Esophagus mucosa (tissue), 1 donor: ENCODE measurements at regions not wholly inside any gene's neighbourhood (a gene's known extent, or its start where the extent isn't known, plus 50 kb on each side); places are given as distances from the start of the nearest gene placed in this dataset.
"Not testable (repeated sequence)": the region's sequence is repeated elsewhere in the genome, so short reads cannot be mapped to it uniquely, and the experiment has no call there.

ENCODE experiments used
- ATAC-seq: fragments of 200-7000 bp; cut with Tn5 transposase; one replicate; pipeline ENCODE4 v1.9.1; 2020
- donor health status: DM: yes; HTN: yes; CAD: no.

DNA sequence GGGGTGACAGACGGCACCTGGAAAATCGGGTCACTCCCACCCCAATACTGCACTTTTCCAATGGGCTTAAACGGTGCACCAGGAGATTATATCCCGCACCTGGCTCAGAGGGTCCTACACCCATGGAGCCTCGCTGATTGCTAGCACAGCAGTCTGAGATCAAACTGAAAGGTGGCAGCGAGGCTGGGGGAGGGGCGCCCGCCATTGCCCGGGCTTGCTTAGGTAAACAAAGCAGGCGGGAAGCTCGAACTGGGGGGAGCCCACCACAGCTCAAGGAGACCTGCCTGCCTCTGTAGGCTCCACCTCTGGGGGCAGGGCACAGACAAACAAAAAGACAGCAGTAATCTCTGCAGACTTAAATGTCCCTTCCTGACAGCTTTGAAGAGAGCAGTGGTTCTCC lies 208.1 kb downstream of the SLC38A4 start:
- not testable (repeated sequence) for ATAC-seq

- no peak for ATAC-seq
Measured at GRCh38 chr12:46617167-46617566, 208.6 kb downstream of the SLC38A4 start.

GRCh38 chr12:46610754-46611153 lies 215.0 kb downstream of the SLC38A4 start:
- ATAC-seq: no peak

DNA sequence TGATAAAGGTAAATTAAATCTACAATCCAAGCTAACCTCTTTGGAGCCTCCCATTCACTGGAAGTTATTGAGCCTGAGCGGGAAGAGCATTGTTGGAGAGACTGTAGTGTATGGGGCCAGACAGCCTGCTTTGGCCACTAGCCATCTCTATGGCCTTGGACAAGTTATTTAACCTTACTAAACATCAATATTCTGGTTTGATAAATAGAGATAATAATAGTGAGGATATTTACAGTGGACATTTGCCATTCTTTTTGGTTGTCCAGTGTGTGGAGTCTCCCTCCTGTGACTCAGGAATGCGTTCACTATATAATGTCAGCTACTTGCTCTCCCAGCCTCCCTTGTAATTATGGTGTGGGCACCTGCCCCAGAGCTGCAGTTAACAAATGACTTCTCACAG lies 216.1 kb downstream of the SLC38A4 start:
- no peak for ATAC-seq

- ATAC-seq: no peak
Measured at GRCh38 chr12:46609273-46609623, 216.5 kb downstream of the SLC38A4 start.

DNA sequence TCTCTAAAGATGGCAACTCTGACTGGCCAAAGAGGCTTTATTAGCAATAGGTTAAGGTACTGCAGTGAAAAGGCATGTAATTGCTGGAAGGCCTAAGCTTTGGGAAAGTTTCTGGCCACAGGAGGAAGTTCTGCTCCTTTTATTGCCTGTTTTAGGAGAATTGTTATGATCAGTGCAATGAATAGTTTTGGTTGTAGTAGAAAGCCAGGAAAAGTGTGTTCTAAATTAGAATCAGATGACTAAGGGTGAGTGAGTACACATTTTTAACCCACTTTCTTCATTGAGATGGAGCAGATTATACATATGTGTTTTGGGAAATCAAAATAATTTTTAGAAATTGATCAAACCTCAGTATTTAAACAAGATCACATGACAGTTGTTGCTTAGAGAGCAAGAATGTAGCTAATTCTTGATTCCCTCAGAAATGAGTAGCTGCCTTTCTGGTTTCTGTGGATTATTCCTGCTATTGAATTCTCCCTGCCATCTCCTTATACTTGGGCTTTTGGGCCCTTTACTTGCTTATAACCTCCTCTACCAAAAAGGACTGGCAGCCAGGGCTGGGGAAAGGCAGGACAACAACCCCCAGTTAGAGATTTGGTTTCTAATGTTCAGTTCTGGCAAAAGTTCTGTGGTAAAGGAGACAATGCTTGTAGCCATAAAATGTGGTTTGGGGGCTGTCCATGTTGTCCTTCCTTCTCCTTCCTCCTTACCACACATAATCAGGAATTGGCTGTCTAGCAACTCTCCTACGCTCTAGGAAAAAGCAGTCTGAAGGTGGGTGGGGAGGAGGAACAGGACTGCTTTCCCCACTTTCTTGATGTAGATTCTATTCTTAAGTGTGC lies 217.1 kb downstream of the SLC38A4 start:
- no peak for ATAC-seq

DNA sequence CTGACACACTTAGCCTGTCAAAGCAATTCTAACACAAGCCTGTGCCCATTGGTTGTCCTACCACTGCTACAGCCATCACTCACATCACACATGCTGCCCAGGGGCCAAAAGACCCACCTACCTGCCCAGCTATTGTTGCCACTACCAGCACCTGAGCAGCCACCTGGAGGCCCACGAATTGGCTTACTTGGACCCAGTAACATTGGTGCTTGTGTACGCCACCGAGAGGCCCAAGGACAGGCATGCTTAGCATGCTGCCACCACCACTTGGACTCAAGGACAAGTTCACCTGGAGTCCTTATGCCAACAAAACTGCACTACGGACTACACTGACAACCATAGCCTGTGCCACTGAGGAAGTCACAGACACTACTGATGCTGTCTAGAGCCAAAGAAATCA lies 221.1 kb downstream of the SLC38A4 start:
- no peak for ATAC-seq

GRCh38 chr12:46603776-46604456 lies 221.9 kb downstream of the SLC38A4 start:
- ATAC-seq: no peak

- ATAC-seq: no peak
Measured at GRCh38 chr12:46602474-46602873, 223.3 kb downstream of the SLC38A4 start.

- no peak for ATAC-seq
Measured at GRCh38 chr12:46590991-46591703, 218.6 kb upstream of the SLC38A2 start.

GRCh38 chr12:46585854-46586621 lies 213.5 kb upstream of the SLC38A2 start:
- ATAC-seq: no peak

GRCh38 chr12:46584098-46584497 lies 211.5 kb upstream of the SLC38A2 start:
- ATAC-seq: not testable (repeated sequence)

- ATAC-seq: not testable (repeated sequence)
Measured at GRCh38 chr12:46581990-46582389, 209.4 kb upstream of the SLC38A2 start.

GRCh38 chr12:46580445-46580844 lies 207.9 kb upstream of the SLC38A2 start:
- peak; percentile 51 for ATAC-seq

DNA sequence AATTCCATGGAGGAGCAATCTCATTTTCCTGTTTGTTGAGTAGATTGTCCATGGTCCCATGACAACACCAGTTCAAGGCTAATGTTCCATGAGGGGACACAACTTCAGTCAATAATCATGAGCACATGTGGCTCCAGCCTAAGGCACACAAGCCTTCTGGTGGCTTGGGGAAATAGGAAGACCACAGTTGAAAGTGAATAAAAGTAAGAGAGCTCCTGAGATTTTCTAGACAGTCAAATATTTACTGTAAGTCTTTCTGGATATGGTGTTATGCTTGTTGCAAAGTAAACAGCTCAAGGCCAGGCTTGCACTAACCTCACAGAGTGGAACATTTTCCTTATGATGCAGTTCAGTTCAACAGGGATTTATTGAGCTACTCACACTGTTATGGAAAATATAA lies 206.9 kb upstream of the SLC38A2 start:
- ATAC-seq: peak; percentile 47

DNA sequence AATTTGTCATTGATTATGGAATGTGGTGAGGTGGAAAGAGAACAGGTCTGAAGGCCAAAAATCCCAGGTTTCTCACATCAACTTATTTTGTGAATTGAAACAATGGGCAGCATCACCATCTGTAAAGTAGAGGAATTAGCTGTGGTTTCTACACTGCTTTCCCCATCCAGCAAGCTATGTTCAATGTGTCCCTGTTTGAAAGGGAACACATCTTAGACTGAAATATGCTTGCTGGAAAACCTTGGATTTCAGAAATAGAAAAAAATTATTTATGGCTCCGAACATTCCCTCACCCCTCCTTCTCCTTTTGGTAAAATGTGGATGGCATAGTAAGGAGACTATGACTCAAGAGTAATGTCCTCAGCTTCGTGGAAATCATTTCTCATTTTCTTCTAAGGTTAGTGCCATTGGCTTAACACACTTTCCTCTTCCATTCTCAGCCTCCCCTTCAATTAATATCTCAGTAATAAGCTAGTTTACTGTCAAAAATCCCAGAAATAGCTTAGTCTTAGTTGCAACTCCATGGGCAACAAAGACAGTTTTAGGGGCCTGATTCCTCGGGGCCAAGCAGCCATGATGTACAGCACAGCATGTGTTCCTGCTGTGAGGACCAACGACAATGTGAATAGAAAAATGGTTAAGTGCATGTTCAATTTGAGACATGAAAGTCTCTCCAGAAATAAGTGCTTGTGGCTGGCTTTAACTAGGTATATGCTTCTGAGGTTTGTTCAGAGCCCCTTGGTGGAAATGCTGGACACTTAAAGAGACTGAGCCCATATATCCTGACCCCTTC lies 205.8 kb upstream of the SLC38A2 start:
- no peak for ATAC-seq

DNA sequence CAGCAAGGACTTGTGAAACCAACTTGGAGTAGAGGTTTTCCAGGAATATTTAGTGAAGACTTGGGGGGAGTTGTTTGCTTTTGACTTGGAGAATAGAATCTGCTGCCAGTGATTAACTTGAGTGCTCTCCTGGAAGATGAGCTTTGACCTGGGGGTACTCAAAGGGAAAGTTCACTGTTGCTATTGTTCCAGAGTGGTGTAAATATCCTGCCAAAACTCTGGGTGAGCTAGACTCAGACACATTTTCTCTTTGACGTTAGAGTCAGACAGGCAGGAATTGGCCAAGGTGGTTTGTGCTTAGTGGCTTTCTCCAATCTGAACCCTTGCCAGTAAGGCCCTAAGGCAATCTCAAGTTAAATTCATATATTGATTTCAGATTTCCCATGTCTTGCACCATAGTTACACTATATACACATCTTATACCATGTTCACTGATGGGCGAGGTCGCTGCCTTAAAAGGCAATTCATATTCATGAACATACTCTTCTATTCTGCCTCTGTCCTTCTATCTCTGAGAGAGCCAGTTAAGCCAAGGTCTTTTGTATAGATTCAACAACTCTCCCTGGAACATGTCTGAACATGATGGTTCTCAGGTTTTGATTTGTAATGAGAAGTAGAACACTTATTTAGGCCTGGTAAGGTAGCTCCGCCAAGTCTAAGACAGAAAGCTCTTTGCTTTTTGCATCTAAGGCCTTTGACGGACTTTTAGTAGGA lies 204.6 kb upstream of the SLC38A2 start:
- peak; percentile 96 for ATAC-seq

DNA sequence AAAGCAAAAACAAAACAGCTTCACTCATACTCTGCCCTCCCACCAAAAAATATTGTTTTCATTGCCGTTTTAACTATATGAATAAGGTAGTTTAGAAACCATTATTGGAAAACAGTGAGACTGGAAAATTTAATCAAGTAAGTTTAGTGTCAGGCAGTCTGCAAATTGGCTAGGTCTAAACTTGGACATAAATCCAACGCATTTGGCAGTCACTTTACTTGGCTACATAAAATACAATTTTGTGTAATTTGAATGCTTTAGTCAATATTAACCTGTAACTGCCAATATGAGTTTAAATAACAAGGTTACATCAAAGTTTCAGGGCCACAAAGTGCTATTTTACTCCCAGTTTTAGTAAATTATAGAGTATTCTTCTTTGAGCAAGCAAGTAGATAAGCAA lies 202.3 kb upstream of the SLC38A2 start:
- no peak for ATAC-seq

DNA sequence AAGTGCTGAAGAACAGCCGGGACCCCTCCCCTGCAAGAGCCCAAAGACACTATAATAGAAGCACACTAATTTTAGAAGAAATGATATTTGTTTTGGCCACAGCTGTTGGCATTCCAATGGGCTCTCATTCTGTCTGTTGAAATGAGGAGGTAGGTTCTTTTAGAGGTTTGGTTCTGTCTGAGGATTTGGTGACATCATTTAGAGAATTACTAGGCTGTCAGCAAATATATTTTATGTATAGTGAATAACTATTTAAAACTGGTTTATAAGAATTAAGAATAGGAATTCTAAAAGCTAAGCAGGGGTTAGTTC lies 200.7 kb upstream of the SLC38A2 start:
- ATAC-seq: no peak

- ATAC-seq: no peak
Measured at GRCh38 chr12:46572644-46573346, 200.2 kb upstream of the SLC38A2 start.

DNA sequence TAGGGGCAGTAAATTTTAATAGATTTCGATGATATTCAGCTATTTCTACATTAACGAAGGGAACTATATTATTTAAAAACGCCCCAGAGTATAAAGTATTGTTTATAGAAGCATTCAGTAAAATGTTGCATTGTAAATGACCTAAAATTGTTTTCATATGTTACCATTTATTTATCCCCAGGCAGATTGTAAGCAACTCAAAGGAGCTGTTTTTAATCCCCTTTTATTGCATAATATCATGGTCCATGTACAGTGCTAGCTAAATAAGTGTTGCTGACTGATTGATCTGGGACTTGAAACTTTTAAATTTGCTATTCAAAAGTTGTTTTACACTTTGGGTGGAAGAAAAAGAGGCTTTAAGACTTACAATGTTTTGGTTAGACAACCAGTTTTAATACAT lies 199.0 kb upstream of the SLC38A2 start:
- no peak for ATAC-seq
